Motor neuron (in vitro differentiated cells): ENCODE measurements at regions not wholly inside any gene's neighbourhood (a gene's known extent, or its start where the extent isn't known, plus 50 kb on each side); places are given as distances from the start of the nearest gene placed in this dataset.

Experiments used
- ATAC-seq, 8 experiments: fragments of 200-7000 bp; cut with Tn5 transposase; replicated peaks in 6 of 8; 2 replicates each; pipeline ENCODE4 v1.8.0; 2021; ENCODE audit warnings: mild to moderate bottlenecking in 8 of 8, moderate library complexity in 8 of 8
- H3K27ac ChIP-seq, 2 donors: fragments of 250-450 bp; sonication (Bioruptor Pico); 2 replicates each; pipeline ENCODE4 v1.9.0; 2021; ENCODE audit warnings: antibody characterized with exemption in 2 of 2, mild to moderate bottlenecking in 2 of 2, moderate library complexity in 1 of 2
- H3K4me1 ChIP-seq, 2 donors: fragments of 250-450 bp; sonication (Bioruptor Pico); replicated peaks in 1 of 2; 2 replicates each; pipeline ENCODE4 v1.6.1; 2021; ENCODE audit warnings: antibody characterized with exemption in 2 of 2, mild to moderate bottlenecking in 2 of 2, moderate library complexity in 1 of 2
- H3K4me3 ChIP-seq, 5 donors: fragments of 250-450 bp; sonication (Bioruptor Pico); 2 replicates each; pipeline ENCODE4 v1.9.0; 2021; ENCODE audit warnings: antibody characterized with exemption in 5 of 5, mild to moderate bottlenecking in 5 of 5, moderate library complexity in 4 of 5
- WGBS, 10 experiments: fragments of 450-650 bp; shearing (Covaris generic); methylation state at CpG; one replicate each; pipeline ENCODE4 v1.0.0; 2022; 5-methylcytosine and 5-hydroxymethylcytosine counted together
- in situ Hi-C, 9 experiments: fragments of 400-800 bp; cut with MboI; loops; one replicate each; pipeline ENCODE4 v1.15.0; 2021; ENCODE audit warnings: low sequenced_read_pairs in 9 of 9, low pct_unique_long_range_greater_than_20kb in 2 of 9; ENCODE audit not compliant: unreplicated experiment in 9 of 9

DNA sequence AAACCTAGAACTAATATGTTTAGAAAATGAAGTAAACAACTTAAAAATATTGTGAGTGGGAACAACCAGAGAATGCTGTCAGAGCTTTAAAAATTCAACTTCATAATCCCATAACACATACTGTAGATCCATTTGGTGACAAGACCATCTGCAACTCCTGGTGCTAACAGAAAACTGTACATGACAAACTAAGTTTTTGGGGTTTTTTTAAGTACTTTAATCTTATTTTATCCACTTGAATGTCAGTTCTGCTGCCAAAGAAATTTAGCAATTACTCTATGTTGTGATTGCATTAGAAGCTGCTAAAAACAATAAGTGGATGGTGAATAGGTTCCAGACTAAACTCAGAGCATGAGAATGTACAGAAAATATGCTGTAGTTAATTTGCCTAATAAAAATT lies 345.4 kb downstream of the COL12A1 start:
- no peak overlapping the region for H3K27ac ChIP-seq
- no peak for ATAC-seq
- no peaks in the 10 kb centered on the region for H3K4me1 ChIP-seq
- in situ Hi-C loops = no loop called here
- no peak overlapping the region for H3K4me3 ChIP-seq

DNA sequence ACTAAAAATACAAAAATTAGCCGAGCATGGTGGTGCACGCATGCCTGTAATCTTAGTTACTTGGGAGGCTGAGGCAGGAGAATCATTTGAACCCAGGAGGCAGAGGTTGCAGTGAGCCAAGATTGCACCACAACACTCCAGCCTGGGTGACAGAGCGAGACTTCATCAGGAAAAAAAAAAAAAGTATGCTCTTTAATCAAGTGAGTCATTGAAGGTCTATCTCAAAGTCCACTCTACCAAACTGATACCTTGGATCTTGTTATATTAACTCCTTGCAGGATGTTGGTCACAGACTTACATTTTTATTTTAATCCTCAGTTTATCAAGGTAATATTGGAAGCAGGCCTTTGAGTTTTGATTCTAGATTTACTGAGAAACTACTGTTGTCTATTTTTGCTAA lies 348.7 kb downstream of the COL12A1 start:
- Histone ChIP-seq H3K27ac (no peak overlapping the region), H3K4me1 (no peaks in the 10 kb centered on the region), H3K4me3 (no peak overlapping the region)
- WGBS, 10 experiments = 71 to 95% (median 86%) methylated on average over 1 to 3 of the region's 3 CpGs; no CpG with 5 or more reads in 3 of the 10 experiments
- ATAC-seq = no peak
- in situ Hi-C loops = no loop called here

GRCh38 chr6:74853991-74854390 lies 351.9 kb downstream of the COL12A1 start:
- ATAC-seq = peak in 3 of 8 experiments; percentile 16 to 30 (median 25)
- Histone ChIP-seq H3K27ac (no peak overlapping the region), H3K4me3 (no peak overlapping the region), H3K4me1 (no peaks in the 10 kb centered on the region)
- in situ Hi-C loops = no loop called here

- in situ Hi-C loops = no loop called here
- H3K27ac ChIP-seq = no peak overlapping the region
- H3K4me1 ChIP-seq = no peaks in the 10 kb centered on the region
- no peak overlapping the region for H3K4me3 ChIP-seq
- 0 to 100% (median 70%) methylated on average over 1 to 2 of the region's 2 CpGs; no CpG with 5 or more reads in 1 of the 10 experiments for WGBS, 10 experiments
- ATAC-seq = peak in 1 of 8 experiments; percentile 33
Measured at GRCh38 chr6:74851596-74851995, 354.3 kb downstream of the COL12A1 start.

GRCh38 chr6:74840953-74841352 lies 364.9 kb downstream of the COL12A1 start:
- Histone ChIP-seq H3K4me3 (no peak overlapping the region), H3K27ac (no peak overlapping the region), H3K4me1 (no peaks in the 10 kb centered on the region)
- in situ Hi-C loops = no loop called here
- WGBS, 10 experiments = 11 to 92% (median 70%) methylated on average over 1 to 3 of the region's 3 CpGs
- no peak for ATAC-seq

DNA sequence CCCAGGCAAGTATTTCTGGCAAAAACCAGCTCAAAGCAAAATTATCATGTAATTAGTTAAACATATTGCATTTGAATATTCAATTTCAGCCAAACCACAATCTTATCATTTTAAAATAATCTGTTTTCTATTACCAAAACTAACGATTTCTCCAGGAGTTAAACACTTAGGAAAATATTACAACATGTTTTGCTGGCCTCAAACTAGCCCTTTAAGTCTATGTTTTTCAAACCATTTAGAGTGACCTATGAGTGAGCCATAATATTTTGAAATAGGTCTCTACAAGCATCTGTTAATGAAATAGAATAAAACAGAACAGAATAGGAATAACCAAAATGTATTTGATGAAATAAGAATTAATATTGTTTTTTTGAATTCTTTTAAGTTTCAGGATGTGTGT lies 370.9 kb downstream of the COL12A1 start:
- no peak for ATAC-seq
- Histone ChIP-seq H3K4me1 (no peaks in the 10 kb centered on the region), H3K27ac (no peak overlapping the region), H3K4me3 (no peak overlapping the region)
- WGBS, 10 experiments = 0 to 86% (median 24%) methylated on average over 1 of the region's 1 CpG
- in situ Hi-C loops = no loop called here

DNA sequence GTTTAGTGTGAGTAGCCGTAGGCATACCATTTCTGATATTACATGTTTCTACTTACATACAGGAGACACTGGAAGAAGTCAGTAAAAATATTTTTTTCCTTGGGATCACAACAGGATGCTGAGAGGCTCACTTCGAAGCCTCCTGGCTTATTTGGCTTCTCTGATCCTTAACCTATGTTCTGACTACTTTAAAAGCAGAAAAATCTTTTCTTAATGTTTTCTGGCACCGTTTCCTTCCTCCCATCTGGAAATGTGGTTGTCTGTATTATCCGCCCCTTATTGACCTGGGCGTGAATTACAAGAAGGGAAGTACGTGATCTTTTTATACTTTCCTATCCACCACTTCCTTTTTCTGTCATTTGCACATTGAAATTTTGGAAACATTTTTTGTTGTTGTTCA lies 379.6 kb downstream of the COL12A1 start:
- in situ Hi-C loops = no loop called here
- no peak overlapping the region for H3K27ac ChIP-seq
- no peak overlapping the region for H3K4me3 ChIP-seq
- WGBS, 10 experiments = 0 to 94% (median 77%) methylated on average over 1 to 6 of the region's 6 CpGs
- peak in 2 of 8 experiments; percentile 23 to 67 for ATAC-seq
- no peaks in the 10 kb centered on the region for H3K4me1 ChIP-seq

DNA sequence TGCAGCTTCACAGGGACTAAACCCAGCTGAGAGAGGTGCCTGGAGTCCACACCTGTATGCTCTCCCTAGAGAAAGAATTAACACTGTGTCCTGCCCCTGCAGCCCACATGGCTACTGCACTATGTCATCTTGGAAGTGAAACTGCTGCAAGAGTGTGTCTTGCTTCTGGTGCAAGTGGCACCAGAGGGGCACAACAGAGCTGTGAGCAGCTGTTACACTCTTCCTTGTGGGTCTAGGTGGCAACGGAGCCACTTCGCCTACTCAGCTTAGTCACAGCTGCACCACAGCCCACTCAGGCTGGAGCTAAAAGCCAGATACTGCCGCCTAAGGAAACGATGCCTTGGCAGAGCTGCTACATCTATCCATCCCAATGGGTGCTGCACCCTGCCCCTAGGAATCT lies 391.4 kb downstream of the COL12A1 start:
- Histone ChIP-seq H3K4me3 (no peak overlapping the region), H3K27ac (no peak overlapping the region), H3K4me1 (no peaks in the 10 kb centered on the region)
- no peak for ATAC-seq
- 73 to 97% (median 88%) methylated on average over 2 to 4 of the region's 4 CpGs; no CpG with 5 or more reads in 7 of the 10 experiments for WGBS, 10 experiments
- in situ Hi-C loops = no loop called here

GRCh38 chr6:74807674-74808073 lies 398.2 kb downstream of the COL12A1 start:
- in situ Hi-C loops = no loop called here

DNA sequence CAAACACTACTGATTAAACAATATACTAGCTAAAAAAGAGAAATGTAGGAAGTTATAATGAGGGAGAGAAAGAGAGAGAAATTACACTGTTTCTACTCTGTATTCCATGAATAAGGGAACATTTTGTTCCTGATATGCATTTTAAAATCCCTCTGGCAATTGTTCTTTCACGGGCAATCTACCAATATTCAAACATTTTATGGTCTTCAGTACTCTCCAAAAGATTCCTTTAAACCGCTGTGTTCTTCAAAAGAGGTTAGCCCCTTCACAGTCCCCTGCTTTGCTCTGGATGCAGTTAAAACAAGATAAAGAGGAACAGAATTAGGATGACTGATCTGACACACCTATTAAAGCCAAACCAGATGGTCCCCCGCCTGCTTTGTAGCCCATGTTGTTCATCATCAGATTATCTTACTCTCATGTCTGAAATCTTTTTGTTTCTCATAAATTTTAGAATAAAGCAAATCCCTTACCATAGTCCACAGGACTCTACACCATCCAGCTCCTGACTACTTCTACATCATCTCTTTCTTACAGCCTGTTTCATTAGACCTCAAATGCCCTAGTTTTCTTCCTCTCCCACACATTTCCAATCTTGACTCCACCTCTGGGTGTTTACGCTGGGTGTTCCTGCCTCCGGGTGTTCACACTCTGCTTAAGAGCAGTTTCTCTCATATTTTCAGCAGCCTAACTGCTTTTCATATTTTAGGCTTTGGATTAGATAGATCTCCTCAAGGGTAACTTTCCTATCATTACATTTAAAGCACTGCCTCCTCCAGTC lies 399.7 kb downstream of the COL12A1 start:
- Histone ChIP-seq H3K4me3 (no peak overlapping the region), H3K4me1 (peaks cover 15 to 20% of the 10 kb centered on the region in 2 donors), H3K27ac (no peak overlapping the region)
- ATAC-seq = peak in 4 of 8 experiments; percentile 27 to 97 (median 92)
- in situ Hi-C loops = no loop called here
- WGBS, 10 experiments = 0 to 83% (median 35%) methylated on average over 1 to 5 of the region's 5 CpGs

More at GRCh38 chr6:74807674-74808073, 398.2 kb downstream of the COL12A1 start:
- peak in 5 of 8 experiments; percentile 76 to 98 (median 90) for ATAC-seq
- H3K27ac ChIP-seq = peak overlapping the region in 1 of 2 donors; percentile 6
- WGBS, 10 experiments = 17 to 100% (median 67%) methylated on average over 1 to 2 of the region's 2 CpGs
- H3K4me1 ChIP-seq = peaks cover 15 to 20% of the 10 kb centered on the region in 2 donors
- no peak overlapping the region for H3K4me3 ChIP-seq

DNA sequence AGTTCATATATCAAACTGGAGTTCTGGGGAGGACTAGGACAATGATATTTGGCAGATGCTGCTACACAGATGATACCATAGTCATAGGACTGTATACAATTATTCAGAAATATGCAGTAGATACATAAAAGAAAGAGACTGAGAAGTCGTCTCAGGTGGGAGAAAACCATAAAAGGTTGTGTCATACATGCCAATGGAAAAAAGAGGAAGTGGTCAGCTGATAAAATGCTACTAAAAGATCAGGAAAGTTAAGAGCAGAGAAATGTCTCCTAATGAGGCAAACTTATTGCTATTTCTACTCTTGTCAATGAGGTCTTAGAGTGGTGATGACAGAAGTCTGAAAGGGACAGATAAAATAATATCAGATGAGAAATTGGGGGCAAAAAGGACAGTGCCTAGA lies 407.6 kb downstream of the COL12A1 start:
- Histone ChIP-seq H3K27ac (no peak overlapping the region), H3K4me1 (no peaks in the 10 kb centered on the region), H3K4me3 (no peak overlapping the region)
- in situ Hi-C loops = no loop called here
- 33 to 100% (median 50%) methylated on average over 1 of the region's 1 CpG for WGBS, 10 experiments
- no peak for ATAC-seq

DNA sequence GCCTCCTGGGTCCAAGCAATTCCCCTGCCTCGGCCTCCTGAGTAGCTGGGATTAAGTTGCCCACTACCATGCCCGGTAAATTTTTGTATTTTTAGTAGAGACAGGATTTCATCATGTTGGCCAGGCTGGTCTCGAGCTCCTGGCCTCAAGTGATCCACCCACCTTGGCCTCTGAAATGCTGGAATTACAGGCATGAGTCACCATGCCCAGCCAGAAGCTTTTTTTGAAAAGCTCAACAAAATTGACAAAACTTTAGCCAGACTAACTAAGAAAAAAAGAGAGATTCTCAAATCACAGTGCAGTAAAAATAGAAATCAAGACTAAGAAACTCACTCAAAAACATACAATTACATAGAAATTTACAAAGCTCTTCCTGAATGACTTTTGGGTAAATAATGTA lies 420.6 kb downstream of the COL12A1 start:
- H3K4me3 ChIP-seq = no peak overlapping the region
- in situ Hi-C loops = no loop called here
- no peak for ATAC-seq
- WGBS, 10 experiments = 0 to 88% (median 63%) methylated on average over 1 to 3 of the region's 3 CpGs; no CpG with 5 or more reads in 2 of the 10 experiments
- no peaks in the 10 kb centered on the region for H3K4me1 ChIP-seq
- no peak overlapping the region for H3K27ac ChIP-seq

GRCh38 chr6:74782346-74782745 lies 423.5 kb downstream of the COL12A1 start:
- 11 to 100% (median 80%) methylated on average over 1 of the region's 1 CpG; no CpG with 5 or more reads in 1 of the 10 experiments for WGBS, 10 experiments
- H3K27ac ChIP-seq = no peak overlapping the region
- in situ Hi-C loops = no loop called here
- H3K4me3 ChIP-seq = no peak overlapping the region
- H3K4me1 ChIP-seq = no peaks in the 10 kb centered on the region
- ATAC-seq = no peak

- no peak for ATAC-seq
- H3K4me3 ChIP-seq = no peak overlapping the region
- H3K27ac ChIP-seq = no peak overlapping the region
- no peaks in the 10 kb centered on the region for H3K4me1 ChIP-seq
- in situ Hi-C loops = no loop called here
Measured at GRCh38 chr6:74780831-74781230, 425.0 kb downstream of the COL12A1 start.
